ENCODE measurements at regions not wholly inside any gene's neighbourhood (a gene's known extent, or its start where the extent isn't known, plus 50 kb on each side); places are given as distances from the start of the nearest gene placed in this dataset.

DNA sequence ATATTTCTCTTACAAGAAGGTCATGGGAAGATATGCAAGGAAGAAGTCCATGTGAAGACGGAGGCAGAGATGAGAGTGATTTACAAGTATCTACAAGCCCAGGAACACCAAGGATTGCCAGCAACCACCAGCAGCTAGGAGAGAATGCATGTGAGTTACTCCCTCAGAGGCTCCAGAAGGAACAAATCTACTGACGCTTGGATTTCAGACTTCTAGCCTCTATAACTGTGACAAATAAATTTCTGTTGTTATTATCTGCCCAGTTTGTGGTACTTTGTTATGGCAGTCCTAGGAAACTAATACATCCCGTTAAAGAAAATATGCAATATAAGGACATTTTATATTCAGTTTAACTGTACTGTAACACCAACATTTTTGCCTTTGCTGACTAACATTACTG is 283.9 kb downstream of the BCHE start (continued):
- TF ChIP-seq ARID3A (IDR thresholded peaks at IDR 0.05; ENCODE audit: low read depth, low read length), result no peak

DNA sequence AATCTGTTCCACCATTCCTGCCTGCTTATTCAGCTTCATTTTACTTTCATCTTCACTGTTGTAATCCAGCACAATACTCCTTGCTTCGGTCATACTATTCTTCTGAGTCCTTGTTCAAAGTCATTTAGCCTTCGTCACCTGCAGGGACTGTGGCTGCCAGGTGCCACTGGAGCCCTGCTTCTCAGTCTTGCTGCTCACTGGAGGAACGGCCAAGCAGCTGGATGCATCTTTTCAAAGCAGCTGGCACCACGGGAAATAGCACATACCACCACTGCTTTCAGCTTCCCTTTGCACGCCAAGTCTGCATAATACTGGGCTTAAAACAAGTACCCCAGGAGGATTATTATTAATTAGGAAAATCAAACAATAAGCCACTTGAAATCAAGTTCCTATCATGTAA is 287.6 kb downstream of the BCHE start:
- in situ Hi-C loops (cut with HindIII; ENCODE audit: extremely low pct_ligation_motif_present, low pct_unique_long_range_greater_than_20kb) (no loop called here), intact Hi-C loops (cut with micrococcal nuclease; ENCODE audit: unreplicated experiment) (no loop called here)
- ATAC-seq, result no peak
- no peak for TF ChIP-seq MAFK (conservative IDR thresholded peaks at IDR 0.05 in 1 of 2, IDR thresholded peaks at IDR 0.05 in 1 of 2; ENCODE audit: low read length in 2 of 2)
- Histone ChIP-seq H3K79me2 (ENCODE audit: insufficient read depth, low read length) (no peaks in the 10 kb centered on the region), H3K9ac (ENCODE audit: insufficient read depth, low read depth, low read length) (no peak overlapping the region), H3K9me3 (ENCODE audit: low read length) (no peaks in the 10 kb centered on the region), H4K20me1 (ENCODE audit: insufficient read depth, low read length) (no peaks in the 10 kb centered on the region), H3K36me3 (replicated peaks in 1 of 2; ENCODE audit: control insufficient read depth in 1 of 2, insufficient read depth in 2 of 2, low read length in 2 of 2) (no peaks in the 10 kb centered on the region), H3K4me2 (ENCODE audit: low read depth, low read length) (no peak overlapping the region), H3K4me3 (replicated peaks in 1 of 3; ENCODE audit: insufficient read depth in 1 of 3, low read depth in 2 of 3, low read length in 3 of 3) (no peak overlapping the region), H3K27ac (ENCODE audit: extremely low read length, insufficient read depth, low read length) (no peak overlapping the region), H3K27me3 (ENCODE audit: control insufficient read depth in 1 of 2, insufficient read depth in 2 of 2, low read length in 2 of 2) (no peaks in the 10 kb centered on the region), H3K4me1 (ENCODE audit: insufficient read depth, low read length) (no peaks in the 10 kb centered on the region), H2AFZ (ENCODE audit: low read length) (no peak overlapping the region)
- BruUV-seq (replicated peaks), result no TSS peak
- no peak for FAIRE-seq
- WGBS (ENCODE audit: low lambda C conversion rate), result 5% methylated on average over 5 of the region's 5 CpGs
- DNase-seq (ENCODE audit: low spot score), result no peak
- CTCF ChIA-PET (ENCODE audit: low intra/inter-chr PET ratio, low total read pairs), result no interaction called here
- POLR2A ChIA-PET, result no interaction called here

- Histone ChIP-seq H3K27ac (ENCODE audit: extremely low read length, insufficient read depth, low read length) (no peak overlapping the region), H3K9me3 (ENCODE audit: low read length) (no peaks in the 10 kb centered on the region), H3K4me2 (ENCODE audit: low read depth, low read length) (no peak overlapping the region), H3K79me2 (ENCODE audit: insufficient read depth, low read length) (no peaks in the 10 kb centered on the region), H3K27me3 (ENCODE audit: control insufficient read depth in 1 of 2, insufficient read depth in 2 of 2, low read length in 2 of 2) (no peaks in the 10 kb centered on the region), H3K36me3 (replicated peaks in 1 of 2; ENCODE audit: control insufficient read depth in 1 of 2, insufficient read depth in 2 of 2, low read length in 2 of 2) (no peaks in the 10 kb centered on the region), H4K20me1 (ENCODE audit: insufficient read depth, low read length) (no peaks in the 10 kb centered on the region), H3K4me1 (ENCODE audit: insufficient read depth, low read length) (no peaks in the 10 kb centered on the region), H3K9ac (ENCODE audit: insufficient read depth, low read depth, low read length) (no peak overlapping the region), H3K4me3 (replicated peaks in 1 of 3; ENCODE audit: insufficient read depth in 1 of 3, low read depth in 2 of 3, low read length in 3 of 3) (no peak overlapping the region), H2AFZ (ENCODE audit: low read length) (no peak overlapping the region)
- ChIA-PET CTCF (ENCODE audit: low intra/inter-chr PET ratio, low total read pairs) (no interaction called here), POLR2A (no interaction called here)
- intact Hi-C loops (cut with micrococcal nuclease; ENCODE audit: unreplicated experiment) (no loop called here), in situ Hi-C loops (cut with HindIII; ENCODE audit: extremely low pct_ligation_motif_present, low pct_unique_long_range_greater_than_20kb) (no loop called here)
- FAIRE-seq, result no peak
- ATAC-seq, result no peak
- no peak for DNase-seq (ENCODE audit: low spot score)
- WGBS (ENCODE audit: low lambda C conversion rate), result 0% methylated on average over 1 of the region's 1 CpG
- BruUV-seq (replicated peaks), result no TSS peak
- TF ChIP-seq MED1 (CRISPR knock-in tag; IDR thresholded peaks at IDR 0.05), result no peak
- TF ChIP-seq PAX8 (CRISPR knock-in tag; IDR thresholded peaks at IDR 0.05; ENCODE audit: borderline replicate concordance), result no peak
- no peak for TF ChIP-seq JUNB (CRISPR knock-in tag; IDR thresholded peaks at IDR 0.05; ENCODE audit: borderline replicate concordance)
- TF ChIP-seq ZBTB4 (CRISPR knock-in tag; IDR thresholded peaks at IDR 0.05; ENCODE audit: borderline replicate concordance), result no peak
- no peak for TF ChIP-seq HCFC1 (IDR thresholded peaks at IDR 0.05; ENCODE audit: low read depth, low read length)
- TF ChIP-seq REPIN1 (CRISPR knock-in tag; IDR thresholded peaks at IDR 0.05; ENCODE audit: borderline replicate concordance, low read depth), result no peak
- TF ChIP-seq ZBTB38 (CRISPR knock-in tag; IDR thresholded peaks at IDR 0.05), result no peak
- TF ChIP-seq ZNF460 (CRISPR knock-in tag; IDR thresholded peaks at IDR 0.05; ENCODE audit: borderline replicate concordance), result no peak
- TF ChIP-seq TBL1XR1 (IDR thresholded peaks at IDR 0.05; ENCODE audit: borderline replicate concordance, low read length, partially characterized antibody), result no peak
- TF ChIP-seq ZNF558 (CRISPR knock-in tag; IDR thresholded peaks at IDR 0.05; ENCODE audit: borderline replicate concordance), result no peak
- no peak for TF ChIP-seq ZNF780A (CRISPR knock-in tag; IDR thresholded peaks at IDR 0.05)
- no peak for TF ChIP-seq ERF (CRISPR knock-in tag; IDR thresholded peaks at IDR 0.05)
Measured at GRCh38 chr3:165549037-165549436, 288.2 kb downstream of the BCHE start.
